Activated gamma-delta T cell treated with anti-CD3 and anti-CD28 coated beads, Interleukin-2, amount 50 U/mL, for 16 hours (primary cell): ENCODE measurements at regions not wholly inside any gene's neighbourhood (a gene's known extent, or its start where the extent isn't known, plus 50 kb on each side); places are given as distances from the start of the nearest gene placed in this dataset.
"Not testable (repeated sequence)": the region's sequence is repeated elsewhere in the genome, so short reads cannot be mapped to it uniquely, and the experiment has no call there.

Experiments used
- DNase-seq: peaks from one replicate; pipeline ENCODE4 v3.0.0-alpha.2; 2020; ENCODE audit warnings: low read depth

DNA sequence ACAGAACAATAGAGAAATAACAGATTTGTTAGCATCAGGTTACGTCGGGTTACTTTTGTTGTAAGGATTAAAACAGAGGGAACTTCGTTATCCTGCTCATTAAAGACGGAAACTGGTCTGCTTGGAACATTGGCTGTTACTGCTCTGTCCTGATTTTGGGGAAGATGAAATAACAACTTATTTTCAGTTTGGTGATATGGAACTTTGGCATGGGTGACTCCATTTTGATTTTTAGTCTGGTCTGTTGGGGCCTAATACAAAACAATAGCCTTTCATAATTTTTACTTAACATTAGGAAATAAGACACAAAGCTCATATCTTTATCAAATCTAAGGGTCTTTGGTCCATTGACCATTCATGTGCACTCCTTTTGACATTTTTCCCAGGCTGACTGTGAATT, 220.5 kb upstream of the DUSP10 start:
- no peak for DNase-seq

DNA sequence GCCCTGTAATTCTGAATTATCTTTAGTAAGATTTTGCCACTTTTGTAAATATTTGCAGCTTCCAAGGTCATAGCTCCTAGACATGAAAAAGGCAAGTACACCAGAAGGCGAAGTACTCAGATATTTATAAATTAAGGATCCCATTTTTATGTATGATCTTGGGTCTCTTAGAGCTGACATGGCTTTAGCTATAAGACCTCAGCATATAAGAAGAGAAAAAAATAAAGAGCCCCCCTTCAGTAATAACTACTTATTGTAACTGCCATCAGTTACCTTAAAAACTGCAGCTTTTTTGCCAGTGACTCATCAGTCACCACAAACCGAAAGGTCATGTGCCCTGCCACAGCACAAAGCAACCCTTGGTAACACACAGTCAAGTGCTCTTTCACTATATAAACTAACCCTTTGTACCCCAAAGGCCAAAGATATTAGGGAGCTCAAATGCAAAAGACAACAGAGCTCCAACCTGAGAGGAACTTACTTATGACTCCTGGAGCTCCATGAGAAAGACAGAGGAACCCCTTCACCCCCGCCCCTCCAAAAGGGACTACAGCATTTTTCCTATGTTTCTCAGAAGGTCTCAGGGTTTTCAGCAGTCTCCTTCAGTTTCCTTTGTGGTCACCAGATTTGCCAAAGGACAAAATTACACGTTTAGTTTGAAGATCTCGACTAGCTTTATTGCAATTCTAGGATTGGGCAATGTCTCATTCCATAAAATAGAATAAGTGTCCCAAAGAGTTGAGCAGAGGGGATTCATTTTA, 219.8 kb upstream of the DUSP10 start:
- DNase-seq, result peak; percentile 49

- not testable (repeated sequence) for DNase-seq
Measured at GRCh38 chr1:221958161-221958562, 216.3 kb upstream of the DUSP10 start.

GRCh38 chr1:221957350-221957749, 215.5 kb upstream of the DUSP10 start:
- not testable (repeated sequence) for DNase-seq

DNA sequence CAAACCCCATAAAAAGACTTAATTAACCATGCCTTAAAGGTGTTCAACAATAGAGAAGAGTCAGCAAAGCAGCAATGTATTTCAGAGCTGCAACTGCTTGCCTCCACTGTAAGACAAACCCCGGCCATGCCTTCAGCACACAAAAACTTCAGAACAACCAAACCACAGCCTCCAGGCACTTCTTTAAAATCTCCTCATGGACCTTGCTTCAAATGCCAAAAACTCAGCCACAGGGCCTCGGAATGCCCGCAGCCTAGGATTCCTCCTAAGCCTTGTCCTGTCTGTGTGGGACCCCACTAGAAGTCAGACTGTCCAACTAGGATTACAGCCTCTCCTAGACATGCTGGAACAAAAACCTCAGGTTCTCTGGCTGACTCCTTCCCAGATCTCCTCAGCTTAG, 208.1 kb upstream of the DUSP10 start:
- no peak for DNase-seq

- DNase-seq, result no peak
Measured at GRCh38 chr1:221948459-221948858, 206.6 kb upstream of the DUSP10 start.

DNA sequence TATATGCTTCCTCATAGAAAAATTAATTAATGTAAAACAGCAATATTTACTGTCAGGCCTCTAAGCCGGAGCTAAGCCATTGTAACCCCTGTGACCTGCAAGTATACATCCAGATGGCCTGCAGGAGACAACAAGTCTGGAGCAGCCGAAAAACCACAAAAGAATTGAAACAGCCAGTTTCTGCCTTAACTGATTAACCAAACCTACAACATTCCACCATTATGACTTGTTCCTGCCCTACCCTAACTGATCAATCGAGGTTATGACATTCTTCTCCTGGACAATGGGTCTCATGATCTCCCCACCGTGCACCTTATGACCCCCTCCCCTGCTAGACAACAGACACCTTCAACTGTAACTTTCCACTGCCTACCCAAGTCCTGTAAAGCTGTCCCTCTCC, 205.8 kb upstream of the DUSP10 start:
- DNase-seq, result no peak

DNA sequence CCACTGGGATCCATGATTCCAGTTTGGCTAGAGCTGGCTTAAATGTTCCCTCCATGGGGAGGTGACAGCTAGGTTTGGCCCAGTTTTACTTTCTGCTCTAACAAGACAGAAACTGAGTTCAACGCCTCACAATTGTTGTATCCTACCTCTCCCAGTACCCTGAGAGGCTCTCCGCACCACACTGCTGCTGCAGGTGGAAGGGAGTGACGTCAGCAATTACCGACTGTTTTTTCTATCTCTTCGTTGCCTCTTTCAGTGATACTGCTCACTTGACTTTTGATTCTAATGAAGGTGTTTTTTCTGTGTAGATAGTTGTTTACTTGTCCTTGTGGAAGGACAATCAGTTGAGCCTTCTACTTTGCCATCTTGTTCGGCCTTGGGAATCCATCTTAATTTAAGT, 204.9 kb upstream of the DUSP10 start:
- no peak for DNase-seq

GRCh38 chr1:221945669-221946068, 203.8 kb upstream of the DUSP10 start:
- no peak for DNase-seq

GRCh38 chr1:221944247-221944870, 202.5 kb upstream of the DUSP10 start:
- DNase-seq, result no peak

GRCh38 chr1:221940631-221941030, 198.7 kb upstream of the DUSP10 start:
- DNase-seq, result no peak

GRCh38 chr1:221939607-221940006, 197.7 kb upstream of the DUSP10 start:
- no peak for DNase-seq

DNA sequence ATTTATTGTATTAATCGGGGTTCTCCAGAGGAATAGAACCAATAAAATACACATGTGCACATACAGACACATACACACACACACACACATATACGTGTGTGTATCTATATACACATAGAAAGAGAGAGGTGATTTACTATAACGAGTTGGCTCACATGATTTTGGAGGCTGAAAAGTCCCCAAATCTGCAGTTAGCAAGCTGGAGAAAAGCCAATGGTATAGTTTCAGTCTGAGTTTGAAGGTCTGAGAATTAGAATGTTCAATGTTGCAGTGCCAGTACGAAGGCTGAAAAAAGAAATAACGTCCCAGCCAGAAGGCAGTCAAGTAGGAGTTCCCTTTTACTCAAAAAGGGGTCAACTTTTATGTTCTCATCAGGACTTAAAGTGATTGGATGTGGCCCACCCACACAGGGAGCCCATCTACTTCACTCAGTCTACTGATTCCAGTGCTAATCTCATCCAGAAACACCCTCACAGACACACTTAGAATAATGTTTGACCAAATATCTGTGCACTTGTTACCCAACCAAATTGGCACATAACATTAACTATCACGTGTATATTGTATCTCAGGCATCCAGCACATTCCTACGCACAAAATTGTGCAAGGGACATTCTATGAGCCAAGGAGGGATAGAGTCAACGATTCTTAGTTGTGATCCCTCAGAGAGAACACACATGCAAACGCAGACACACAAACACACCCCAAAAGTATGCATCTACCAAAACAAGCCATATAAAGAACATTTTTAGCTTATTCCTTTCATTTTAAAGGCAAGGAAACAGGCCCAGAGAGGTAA, 195.5 kb upstream of the DUSP10 start:
- no peak for DNase-seq

- DNase-seq, result no peak
Measured at GRCh38 chr1:221933814-221934213, 191.9 kb upstream of the DUSP10 start.

DNA sequence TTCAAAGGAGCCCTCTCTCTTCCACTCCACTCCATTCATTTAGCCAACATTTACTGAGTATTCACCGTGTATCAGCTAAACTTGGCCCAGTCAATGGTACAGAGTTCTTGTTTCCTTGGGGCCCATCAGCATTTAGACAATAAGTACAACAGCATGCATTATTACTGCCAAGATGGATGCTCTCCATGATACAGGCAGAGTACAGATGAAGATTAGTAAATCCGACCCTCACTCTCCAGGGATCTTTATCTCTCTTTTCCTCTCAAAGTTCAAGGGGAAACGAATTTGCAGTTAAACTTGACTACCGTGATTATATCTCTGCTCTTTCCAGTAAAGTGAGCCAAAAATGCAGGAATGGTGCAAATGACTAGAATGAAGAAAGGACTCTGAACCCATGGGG, 184.6 kb upstream of the DUSP10 start:
- DNase-seq, result no peak

DNA sequence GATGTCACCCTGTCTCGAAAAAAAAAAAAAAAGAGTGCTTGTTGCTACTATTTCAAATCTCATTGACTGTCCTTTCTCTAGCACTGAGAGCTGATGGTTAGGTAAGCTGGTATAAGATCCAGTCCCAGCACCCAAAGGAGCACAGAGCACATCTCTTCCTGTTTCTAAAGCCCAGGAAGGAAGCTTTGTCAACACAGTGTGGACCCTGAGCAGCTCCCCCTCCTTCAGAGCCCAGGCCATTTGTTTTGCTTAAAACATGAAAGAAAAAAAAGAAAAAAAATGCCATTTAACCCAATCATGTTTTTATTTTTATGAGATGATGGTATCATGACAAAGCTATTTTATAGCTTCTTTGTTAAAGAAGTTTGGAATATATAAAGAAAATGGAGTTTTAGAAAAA, 184.1 kb upstream of the DUSP10 start:
- no peak for DNase-seq

GRCh38 chr1:221923929-221924598, 182.2 kb upstream of the DUSP10 start:
- no peak for DNase-seq

DNA sequence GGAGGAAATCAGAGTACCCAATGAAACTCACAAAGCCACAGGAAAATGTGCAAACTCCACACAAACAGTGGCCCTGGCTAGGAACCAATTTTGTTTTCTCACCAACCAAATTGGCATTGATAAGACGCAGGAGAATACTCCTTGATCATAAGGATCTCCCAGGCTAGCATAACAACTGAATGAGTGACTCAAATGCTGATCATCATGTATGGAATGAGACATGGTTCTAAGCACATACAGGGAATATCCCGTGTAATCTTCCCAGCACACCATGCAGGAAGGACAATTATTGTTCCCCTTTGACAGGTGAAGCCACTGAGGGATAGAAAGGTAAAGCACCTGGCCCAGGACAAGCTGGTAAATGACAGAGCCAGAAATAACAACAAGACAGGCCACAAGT, 180.0 kb upstream of the DUSP10 start:
- DNase-seq, result no peak

DNA sequence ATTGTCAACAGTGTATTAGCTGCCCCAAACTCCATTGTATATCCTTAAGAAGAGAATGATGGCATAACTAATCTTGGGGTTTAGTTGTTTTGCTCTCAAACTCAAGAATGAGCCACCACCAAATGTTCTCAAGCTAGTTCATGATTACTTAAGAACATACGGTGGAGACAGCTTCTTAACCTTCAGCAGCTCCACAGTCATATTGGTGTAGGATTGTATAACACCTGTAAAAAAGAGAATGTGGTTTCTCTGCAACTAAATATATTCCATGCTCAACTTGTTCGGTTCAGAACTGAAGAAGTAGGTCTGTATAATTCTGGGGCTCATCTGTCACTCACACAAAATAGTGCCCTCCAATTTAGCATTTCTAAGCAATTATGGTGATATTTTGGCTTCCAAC, 177.9 kb upstream of the DUSP10 start:
- DNase-seq, result no peak

- no peak for DNase-seq
Measured at GRCh38 chr1:221919341-221919740, 177.5 kb upstream of the DUSP10 start.

DNA sequence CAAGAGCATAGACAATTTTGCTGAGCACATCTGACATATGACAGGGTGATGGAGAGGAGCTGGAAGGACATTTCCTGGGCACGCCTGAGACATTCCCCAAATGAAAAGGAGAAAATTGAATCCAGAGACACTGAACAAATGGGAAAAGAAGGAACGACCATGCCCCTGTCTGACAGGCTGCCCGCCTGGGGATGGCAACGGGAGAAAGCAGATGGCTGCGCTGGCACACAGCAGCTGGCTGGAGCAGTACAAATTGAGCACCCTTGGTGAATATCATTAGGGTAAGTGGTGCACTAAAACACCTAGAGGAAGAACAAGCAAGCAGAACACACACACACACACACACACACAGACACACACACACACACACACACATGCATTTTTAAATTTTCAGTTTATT, 174.3 kb upstream of the DUSP10 start:
- DNase-seq, result no peak

DNA sequence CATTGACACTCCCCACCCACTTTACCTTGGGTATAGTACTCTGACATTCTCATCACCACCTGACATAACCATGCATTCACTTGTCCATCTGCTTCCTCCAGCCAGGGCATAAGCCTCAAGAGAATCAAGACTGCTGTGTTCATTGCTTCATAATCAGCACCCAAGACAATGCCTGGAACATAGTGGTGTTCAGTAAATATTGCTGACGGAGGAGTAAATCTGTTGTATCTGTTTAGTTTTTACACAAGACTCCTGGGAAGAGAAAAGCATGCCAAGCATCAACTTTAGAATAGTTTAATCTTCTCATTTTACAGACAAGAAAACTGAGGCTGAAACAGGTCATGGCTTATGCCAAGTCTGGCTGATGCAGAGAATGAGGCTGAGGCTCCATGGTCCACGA, 173.9 kb upstream of the DUSP10 start:
- DNase-seq, result no peak
